ENCODE measurements at regions not wholly inside any gene's neighbourhood (a gene's known extent, or its start where the extent isn't known, plus 50 kb on each side); places are given as distances from the start of the nearest gene placed in this dataset.

DNA sequence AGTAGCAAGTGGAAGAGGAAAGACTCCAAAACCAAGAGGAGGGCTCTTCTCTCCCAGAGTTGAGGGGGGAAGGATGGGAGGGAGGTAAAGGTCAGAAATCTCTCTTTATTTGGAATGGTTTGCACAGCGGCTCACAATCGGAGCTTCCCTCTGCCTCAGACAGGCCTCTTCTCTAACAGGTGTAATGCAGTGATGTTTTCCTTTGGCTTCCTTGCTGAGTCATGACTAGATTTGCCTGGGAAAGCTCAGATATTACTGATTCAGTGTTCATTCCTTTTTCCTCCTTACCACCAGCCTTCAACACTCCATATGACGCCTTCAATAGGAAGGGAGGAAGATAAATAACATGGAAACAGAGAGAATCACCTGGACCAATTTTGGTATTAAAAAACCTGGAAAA is 136.6 kb downstream of the RNF152 start:
- TF ChIP-seq, protein P1, sequence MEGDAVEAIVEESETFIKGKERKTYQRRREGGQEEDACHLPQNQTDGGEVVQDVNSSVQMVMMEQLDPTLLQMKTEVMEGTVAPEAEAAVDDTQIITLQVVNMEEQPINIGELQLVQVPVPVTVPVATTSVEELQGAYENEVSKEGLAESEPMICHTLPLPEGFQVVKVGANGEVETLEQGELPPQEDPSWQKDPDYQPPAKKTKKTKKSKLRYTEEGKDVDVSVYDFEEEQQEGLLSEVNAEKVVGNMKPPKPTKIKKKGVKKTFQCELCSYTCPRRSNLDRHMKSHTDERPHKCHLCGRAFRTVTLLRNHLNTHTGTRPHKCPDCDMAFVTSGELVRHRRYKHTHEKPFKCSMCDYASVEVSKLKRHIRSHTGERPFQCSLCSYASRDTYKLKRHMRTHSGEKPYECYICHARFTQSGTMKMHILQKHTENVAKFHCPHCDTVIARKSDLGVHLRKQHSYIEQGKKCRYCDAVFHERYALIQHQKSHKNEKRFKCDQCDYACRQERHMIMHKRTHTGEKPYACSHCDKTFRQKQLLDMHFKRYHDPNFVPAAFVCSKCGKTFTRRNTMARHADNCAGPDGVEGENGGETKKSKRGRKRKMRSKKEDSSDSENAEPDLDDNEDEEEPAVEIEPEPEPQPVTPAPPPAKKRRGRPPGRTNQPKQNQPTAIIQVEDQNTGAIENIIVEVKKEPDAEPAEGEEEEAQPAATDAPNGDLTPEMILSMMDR (IDR thresholded peaks at IDR 0.05; ENCODE audit: poor library complexity, severe bottlenecking): no peak
- H3K9me3 ChIP-seq (ENCODE audit: severe bottlenecking): no peaks in the 10 kb centered on the region
- ATAC-seq (ENCODE audit: low read depth): no peak
- no peak for DNase-seq (ENCODE audit: low spot score)
- no peaks in the 10 kb centered on the region for H3K27me3 ChIP-seq (ENCODE audit: insufficient read depth, poor library complexity, severe bottlenecking)
- no peak overlapping the region for H3K27ac ChIP-seq (ENCODE audit: poor library complexity, severe bottlenecking)
- H3K36me3 ChIP-seq (ENCODE audit: low read depth): no peaks in the 10 kb centered on the region
- no peak overlapping the region for H3K4me3 ChIP-seq (ENCODE audit: severe bottlenecking)
- H3K4me1 ChIP-seq (ENCODE audit: insufficient read depth, poor library complexity, severe bottlenecking): no peaks in the 10 kb centered on the region

DNA sequence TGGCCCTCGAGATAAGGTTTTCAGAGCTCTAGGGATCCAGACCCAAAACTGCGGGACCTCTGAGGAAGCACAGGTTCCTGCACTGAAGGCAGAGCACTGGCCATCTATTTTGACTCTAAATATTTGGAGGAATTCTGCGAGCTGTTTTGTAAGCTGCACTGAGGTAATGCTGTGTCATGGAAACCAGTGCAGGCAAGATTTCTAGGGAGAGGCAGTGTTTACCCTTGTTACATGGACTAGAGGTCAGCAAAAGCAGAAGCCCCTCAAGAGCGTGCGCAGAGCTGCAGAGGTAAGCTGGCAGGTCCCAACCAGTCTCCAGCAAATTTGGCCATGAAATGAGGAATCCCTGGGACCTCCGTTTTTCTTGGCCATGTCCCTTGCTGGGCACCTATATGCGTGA is 137.3 kb downstream of the RNF152 start:
- no peak for DNase-seq (ENCODE audit: low spot score)
- H3K27ac ChIP-seq (ENCODE audit: poor library complexity, severe bottlenecking): no peak overlapping the region
- H3K4me3 ChIP-seq (ENCODE audit: severe bottlenecking): no peak overlapping the region
- no peak for ATAC-seq (ENCODE audit: low read depth)
- H3K9me3 ChIP-seq (ENCODE audit: severe bottlenecking): no peaks in the 10 kb centered on the region
- no peaks in the 10 kb centered on the region for H3K4me1 ChIP-seq (ENCODE audit: insufficient read depth, poor library complexity, severe bottlenecking)
- no peaks in the 10 kb centered on the region for H3K36me3 ChIP-seq (ENCODE audit: low read depth)
- H3K27me3 ChIP-seq (ENCODE audit: insufficient read depth, poor library complexity, severe bottlenecking): no peaks in the 10 kb centered on the region
- TF ChIP-seq, protein P1 (IDR thresholded peaks at IDR 0.05; ENCODE audit: poor library complexity, severe bottlenecking): no peak

DNA sequence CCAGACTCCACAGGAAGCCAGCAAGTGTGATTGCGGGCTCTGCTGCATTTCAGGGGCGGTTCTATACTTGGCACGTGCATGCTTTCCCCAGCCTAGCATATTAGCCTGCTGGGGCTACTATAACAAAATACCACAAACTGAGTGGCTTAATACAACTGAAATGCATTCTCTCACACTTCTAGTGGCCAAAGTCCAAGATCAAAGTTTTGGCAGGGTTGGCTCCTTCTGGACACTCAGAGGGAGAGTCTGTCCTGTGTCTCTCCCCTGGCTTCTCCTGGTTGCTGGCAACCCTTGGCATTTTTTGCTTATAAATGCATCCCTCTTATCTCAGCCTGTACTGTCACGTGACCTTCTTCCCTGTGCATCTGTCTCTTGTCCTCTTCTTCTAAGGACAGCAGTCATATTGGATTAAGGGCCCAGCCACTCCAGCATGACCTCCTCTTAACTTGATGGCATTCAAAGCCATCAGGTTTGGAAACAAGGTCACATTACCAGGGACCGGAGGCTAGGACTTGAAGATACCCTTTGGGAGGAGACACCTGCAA is 138.7 kb downstream of the RNF152 start:
- H3K36me3 ChIP-seq (ENCODE audit: low read depth): no peaks in the 10 kb centered on the region
- DNase-seq (ENCODE audit: low spot score) (no peak), ATAC-seq (ENCODE audit: low read depth) (no peak)
- no peak overlapping the region for H3K27ac ChIP-seq (ENCODE audit: poor library complexity, severe bottlenecking)
- H3K4me1 ChIP-seq (ENCODE audit: insufficient read depth, poor library complexity, severe bottlenecking): no peaks in the 10 kb centered on the region
- no peaks in the 10 kb centered on the region for H3K27me3 ChIP-seq (ENCODE audit: insufficient read depth, poor library complexity, severe bottlenecking)
- no peaks in the 10 kb centered on the region for H3K9me3 ChIP-seq (ENCODE audit: severe bottlenecking)
- H3K4me3 ChIP-seq (ENCODE audit: severe bottlenecking): no peak overlapping the region
- TF ChIP-seq, protein P1 (IDR thresholded peaks at IDR 0.05; ENCODE audit: poor library complexity, severe bottlenecking): no peak

DNA sequence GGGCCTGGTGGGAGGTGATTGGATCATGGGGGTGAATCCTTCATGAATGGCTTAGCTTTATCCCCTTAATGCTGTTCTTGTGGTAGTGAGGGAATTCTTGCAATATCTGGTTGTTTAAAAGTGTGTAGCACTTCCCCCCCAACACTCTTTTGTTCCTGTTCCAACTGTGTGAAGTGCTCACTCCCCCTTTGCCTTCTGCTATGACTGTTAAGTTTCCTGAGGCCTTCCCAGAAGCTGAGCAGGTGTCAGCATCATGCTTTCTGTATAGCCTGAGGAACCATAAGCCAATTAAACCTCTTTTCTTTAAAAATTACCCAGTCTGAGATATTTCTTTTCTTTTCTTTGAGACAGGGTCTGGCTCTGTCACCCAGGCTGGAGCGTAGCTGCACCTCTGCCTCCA is 139.4 kb downstream of the RNF152 start:
- TF ChIP-seq, protein P1 (IDR thresholded peaks at IDR 0.05; ENCODE audit: poor library complexity, severe bottlenecking): no peak
- ATAC-seq (ENCODE audit: low read depth) (no peak), DNase-seq (ENCODE audit: low spot score) (no peak)
- H3K27me3 ChIP-seq (ENCODE audit: insufficient read depth, poor library complexity, severe bottlenecking): no peaks in the 10 kb centered on the region
- no peaks in the 10 kb centered on the region for H3K36me3 ChIP-seq (ENCODE audit: low read depth)
- no peak overlapping the region for H3K27ac ChIP-seq (ENCODE audit: poor library complexity, severe bottlenecking)
- no peaks in the 10 kb centered on the region for H3K4me1 ChIP-seq (ENCODE audit: insufficient read depth, poor library complexity, severe bottlenecking)
- no peak overlapping the region for H3K4me3 ChIP-seq (ENCODE audit: severe bottlenecking)
- H3K9me3 ChIP-seq (ENCODE audit: severe bottlenecking): no peaks in the 10 kb centered on the region

DNA sequence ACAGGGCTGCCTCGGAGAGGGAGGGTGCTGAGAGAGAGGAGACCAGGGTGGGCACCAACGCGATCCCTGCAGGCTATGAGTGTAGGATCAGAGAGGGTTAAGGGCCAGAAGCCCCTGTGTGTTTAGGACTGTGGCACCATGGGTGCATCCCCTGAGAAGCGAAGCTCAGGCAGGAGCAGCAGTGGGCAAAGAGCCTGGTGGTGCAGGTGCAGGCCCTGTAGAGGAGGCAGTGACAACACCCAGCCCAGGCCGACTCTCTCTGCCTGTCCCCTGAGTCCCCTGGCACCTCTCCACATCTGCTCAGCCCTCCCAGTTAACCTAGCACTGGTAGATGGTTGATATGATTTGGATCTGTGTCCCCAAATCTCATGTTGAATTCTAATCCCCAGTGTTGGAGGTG is 139.8 kb downstream of the RNF152 start:
- no peak for ATAC-seq (ENCODE audit: low read depth)

More for the DNA sequence above, 139.8 kb downstream of the RNF152 start:
- Histone ChIP-seq H3K9me3 (ENCODE audit: severe bottlenecking) (no peaks in the 10 kb centered on the region), H3K4me3 (ENCODE audit: severe bottlenecking) (no peak overlapping the region), H3K27ac (ENCODE audit: poor library complexity, severe bottlenecking) (no peak overlapping the region), H3K36me3 (ENCODE audit: low read depth) (no peaks in the 10 kb centered on the region), H3K27me3 (ENCODE audit: insufficient read depth, poor library complexity, severe bottlenecking) (no peaks in the 10 kb centered on the region), H3K4me1 (ENCODE audit: insufficient read depth, poor library complexity, severe bottlenecking) (no peaks in the 10 kb centered on the region)
- TF ChIP-seq, protein P1 (IDR thresholded peaks at IDR 0.05; ENCODE audit: poor library complexity, severe bottlenecking): no peak
- no peak for DNase-seq (ENCODE audit: low spot score)
